ENCODE measurements at regions not wholly inside any gene's neighbourhood (a gene's known extent, or its start where the extent isn't known, plus 50 kb on each side); places are given as distances from the start of the nearest gene placed in this dataset.

GRCh38 chr5:21097661-21098060 is 1109.7 kb upstream of the CDH18 start:
- TF ChIP-seq CTCF (IDR thresholded peaks at IDR 0.05; ENCODE audit: insufficient read depth, low read length), result no peak
- DNase-seq (ENCODE audit: low read depth), result no peak
- H3K4me3 ChIP-seq (ENCODE audit: low read depth, low read length), result no peak overlapping the region

- no peak overlapping the region for H3K4me3 ChIP-seq (ENCODE audit: low read depth, low read length)
- DNase-seq (ENCODE audit: low read depth), result no peak
- no peak for TF ChIP-seq CTCF (IDR thresholded peaks at IDR 0.05; ENCODE audit: insufficient read depth, low read length)
Observed at GRCh38 chr5:21094619-21095018, 1106.6 kb upstream of the CDH18 start.

GRCh38 chr5:21087766-21088165 is 1099.8 kb upstream of the CDH18 start:
- no peak overlapping the region for H3K4me3 ChIP-seq (ENCODE audit: low read depth, low read length)
- no peak for DNase-seq (ENCODE audit: low read depth)
- TF ChIP-seq CTCF (IDR thresholded peaks at IDR 0.05; ENCODE audit: insufficient read depth, low read length), result no peak

- H3K4me3 ChIP-seq (ENCODE audit: low read depth, low read length), result no peak overlapping the region
- DNase-seq (ENCODE audit: low read depth), result no peak
- no peak for TF ChIP-seq CTCF (IDR thresholded peaks at IDR 0.05; ENCODE audit: insufficient read depth, low read length)
Observed at GRCh38 chr5:21085791-21086190, 1097.8 kb upstream of the CDH18 start.

GRCh38 chr5:21071986-21072385 is 1084.0 kb upstream of the CDH18 start:
- DNase-seq (ENCODE audit: low read depth), result no peak
- H3K4me3 ChIP-seq (ENCODE audit: low read depth, low read length), result no peak overlapping the region
- no peak for TF ChIP-seq CTCF (IDR thresholded peaks at IDR 0.05; ENCODE audit: insufficient read depth, low read length)

- no peak overlapping the region for H3K4me3 ChIP-seq (ENCODE audit: low read depth, low read length)
- DNase-seq (ENCODE audit: low read depth), result no peak
- TF ChIP-seq CTCF (IDR thresholded peaks at IDR 0.05; ENCODE audit: insufficient read depth, low read length), result no peak
Observed at GRCh38 chr5:21071421-21071820, 1083.4 kb upstream of the CDH18 start.

GRCh38 chr5:21070858-21071257 is 1082.9 kb upstream of the CDH18 start:
- no peak overlapping the region for H3K4me3 ChIP-seq (ENCODE audit: low read depth, low read length)
- no peak for TF ChIP-seq CTCF (IDR thresholded peaks at IDR 0.05; ENCODE audit: insufficient read depth, low read length)
- DNase-seq (ENCODE audit: low read depth), result no peak
